Neuron (in vitro differentiated cells): ENCODE measurements at regions not wholly inside any gene's neighbourhood (a gene's known extent, or its start where the extent isn't known, plus 50 kb on each side); places are given as distances from the start of the nearest gene placed in this dataset.

Experiments
- H2AFZ ChIP-seq: one replicate; pipeline ENCODE4 v1.6.1; 2013; ENCODE audit warnings: low read depth, mild to moderate bottlenecking, inconsistent platforms, low read length, moderate library complexity
- H3K27me3 ChIP-seq: one replicate; pipeline ENCODE4 v1.6.1; 2013; ENCODE audit warnings: low read length; ENCODE audit not compliant: insufficient read depth
- H3K36me3 ChIP-seq: one replicate; pipeline ENCODE4 v1.6.1; 2013; ENCODE audit warnings: low read length; ENCODE audit not compliant: insufficient read depth
- H3K4me1 ChIP-seq: one replicate; pipeline ENCODE4 v1.6.1; 2013; ENCODE audit warnings: low read length; ENCODE audit not compliant: insufficient read depth
- H3K4me3 ChIP-seq: 2 replicates; pipeline ENCODE4 v1.5.1; 2013; ENCODE audit warnings: mild to moderate bottlenecking, low read length, moderate library complexity
- H3K9me3 ChIP-seq: one replicate; pipeline ENCODE4 v1.6.1; 2013; ENCODE audit warnings: low read length

- Histone ChIP-seq H3K27me3 (no peaks in the 10 kb centered on the region), H3K4me1 (no peaks in the 10 kb centered on the region), H2AFZ (no peak overlapping the region), H3K9me3 (no peaks in the 10 kb centered on the region), H3K36me3 (no peaks in the 10 kb centered on the region), H3K4me3 (no peak overlapping the region)
These were observed 673.3 kb downstream of the KCNT2 start for GRCh38 chr1:195934817-195935553.

- H3K4me3 ChIP-seq: no peak overlapping the region
- no peaks in the 10 kb centered on the region for H3K9me3 ChIP-seq
- no peaks in the 10 kb centered on the region for H3K4me1 ChIP-seq
- no peaks in the 10 kb centered on the region for H3K27me3 ChIP-seq
- no peaks in the 10 kb centered on the region for H3K36me3 ChIP-seq
- no peak overlapping the region for H2AFZ ChIP-seq
These were observed 674.4 kb downstream of the KCNT2 start for GRCh38 chr1:195933835-195934234.

GRCh38 chr1:195915826-195916225, 692.4 kb downstream of the KCNT2 start:
- H2AFZ ChIP-seq: no peak overlapping the region
- no peaks in the 10 kb centered on the region for H3K27me3 ChIP-seq
- no peak overlapping the region for H3K4me3 ChIP-seq
- H3K36me3 ChIP-seq: no peaks in the 10 kb centered on the region
- no peaks in the 10 kb centered on the region for H3K4me1 ChIP-seq
- no peaks in the 10 kb centered on the region for H3K9me3 ChIP-seq

- H3K4me3 ChIP-seq: no peak overlapping the region
- H3K4me1 ChIP-seq: no peaks in the 10 kb centered on the region
- H3K36me3 ChIP-seq: no peaks in the 10 kb centered on the region
- no peaks in the 10 kb centered on the region for H3K9me3 ChIP-seq
- H2AFZ ChIP-seq: no peak overlapping the region
- H3K27me3 ChIP-seq: no peaks in the 10 kb centered on the region
These were observed 699.2 kb downstream of the KCNT2 start for GRCh38 chr1:195909061-195909460.

- Histone ChIP-seq H2AFZ (no peak overlapping the region), H3K4me1 (no peaks in the 10 kb centered on the region), H3K4me3 (no peak overlapping the region), H3K9me3 (no peaks in the 10 kb centered on the region), H3K36me3 (no peaks in the 10 kb centered on the region), H3K27me3 (no peaks in the 10 kb centered on the region)
These were observed 700.1 kb downstream of the KCNT2 start for GRCh38 chr1:195908121-195908520.

- Histone ChIP-seq H2AFZ (no peak overlapping the region), H3K36me3 (no peaks in the 10 kb centered on the region), H3K27me3 (no peaks in the 10 kb centered on the region), H3K4me3 (no peak overlapping the region), H3K9me3 (no peaks in the 10 kb centered on the region), H3K4me1 (no peaks in the 10 kb centered on the region)
These were observed 705.0 kb downstream of the KCNT2 start for GRCh38 chr1:195903203-195903602.

GRCh38 chr1:195902779-195903178, 705.5 kb downstream of the KCNT2 start:
- no peaks in the 10 kb centered on the region for H3K27me3 ChIP-seq
- H3K36me3 ChIP-seq: no peaks in the 10 kb centered on the region
- H2AFZ ChIP-seq: no peak overlapping the region
- H3K9me3 ChIP-seq: no peaks in the 10 kb centered on the region
- no peaks in the 10 kb centered on the region for H3K4me1 ChIP-seq
- H3K4me3 ChIP-seq: no peak overlapping the region

GRCh38 chr1:195899762-195900352, 708.4 kb downstream of the KCNT2 start:
- Histone ChIP-seq H3K4me1 (no peaks in the 10 kb centered on the region), H3K9me3 (no peaks in the 10 kb centered on the region), H3K4me3 (no peak overlapping the region), H3K36me3 (no peaks in the 10 kb centered on the region), H2AFZ (no peak overlapping the region), H3K27me3 (no peaks in the 10 kb centered on the region)

GRCh38 chr1:195898924-195899323, 709.3 kb downstream of the KCNT2 start:
- no peak overlapping the region for H2AFZ ChIP-seq
- H3K36me3 ChIP-seq: no peaks in the 10 kb centered on the region
- no peaks in the 10 kb centered on the region for H3K27me3 ChIP-seq
- H3K4me1 ChIP-seq: no peaks in the 10 kb centered on the region
- no peak overlapping the region for H3K4me3 ChIP-seq
- H3K9me3 ChIP-seq: no peaks in the 10 kb centered on the region

GRCh38 chr1:195898373-195898772, 709.9 kb downstream of the KCNT2 start:
- H3K36me3 ChIP-seq: no peaks in the 10 kb centered on the region
- H3K4me3 ChIP-seq: no peak overlapping the region
- no peaks in the 10 kb centered on the region for H3K4me1 ChIP-seq
- H3K27me3 ChIP-seq: no peaks in the 10 kb centered on the region
- no peaks in the 10 kb centered on the region for H3K9me3 ChIP-seq
- H2AFZ ChIP-seq: no peak overlapping the region

GRCh38 chr1:195897076-195897475, 711.2 kb downstream of the KCNT2 start:
- Histone ChIP-seq H3K9me3 (no peaks in the 10 kb centered on the region), H3K36me3 (no peaks in the 10 kb centered on the region), H2AFZ (no peak overlapping the region), H3K4me3 (no peak overlapping the region), H3K4me1 (no peaks in the 10 kb centered on the region), H3K27me3 (no peaks in the 10 kb centered on the region)

GRCh38 chr1:195894411-195894810, 713.8 kb downstream of the KCNT2 start:
- Histone ChIP-seq H2AFZ (no peak overlapping the region), H3K9me3 (no peaks in the 10 kb centered on the region), H3K27me3 (no peaks in the 10 kb centered on the region), H3K4me3 (no peak overlapping the region), H3K4me1 (no peaks in the 10 kb centered on the region), H3K36me3 (no peaks in the 10 kb centered on the region)

GRCh38 chr1:195886000-195886399, 722.2 kb downstream of the KCNT2 start:
- H3K4me1 ChIP-seq: peaks cover 8% of the 10 kb centered on the region
- no peaks in the 10 kb centered on the region for H3K9me3 ChIP-seq
- no peaks in the 10 kb centered on the region for H3K27me3 ChIP-seq
- no peak overlapping the region for H3K4me3 ChIP-seq
- no peak overlapping the region for H2AFZ ChIP-seq
- no peaks in the 10 kb centered on the region for H3K36me3 ChIP-seq

GRCh38 chr1:195878478-195878877, 729.8 kb downstream of the KCNT2 start:
- Histone ChIP-seq H2AFZ (no peak overlapping the region), H3K9me3 (no peaks in the 10 kb centered on the region), H3K27me3 (no peaks in the 10 kb centered on the region), H3K36me3 (no peaks in the 10 kb centered on the region), H3K4me3 (no peak overlapping the region), H3K4me1 (no peaks in the 10 kb centered on the region)
